ENCODE measurements at regions not wholly inside any gene's neighbourhood (a gene's known extent, or its start where the extent isn't known, plus 50 kb on each side); places are given as distances from the start of the nearest gene placed in this dataset.

- Histone ChIP-seq H2AFZ (ENCODE audit: low read depth, low read length) (no peak overlapping the region), H3K4me1 (replicated peaks in 1 of 2; ENCODE audit: control insufficient read depth in 2 of 2, insufficient read depth in 2 of 2, low read length in 2 of 2) (peaks cover 0 to 5% of the 10 kb centered on the region in 2 experiments; a peak in 1 of 5 replicates), H3K79me2 (ENCODE audit: control insufficient read depth, insufficient read depth, low read length) (no peaks in the 10 kb centered on the region), H3K4me3 (no peak overlapping the region), H3K9me3 (replicated peaks; ENCODE audit: control insufficient read depth, insufficient read depth, low read depth, low read length) (no peaks in the 10 kb centered on the region), H3K9me1 (ENCODE audit: control insufficient read depth, insufficient read depth, low read length) (peaks cover 4% of the 10 kb centered on the region), H3K27ac (ENCODE audit: extremely low read depth, low read depth, low read length) (no peak overlapping the region), H3K4me2 (ENCODE audit: insufficient read depth, low read length) (no peak overlapping the region), H4K20me1 (replicated peaks; ENCODE audit: control insufficient read depth, insufficient read depth, low read length) (peaks cover 16% of the 10 kb centered on the region), H3K9ac (ENCODE audit: insufficient read depth in 1 of 2, low read depth in 2 of 2, low read length in 2 of 2) (peak overlapping the region in 1 of 2 experiments; percentile 39; a peak in 1 of 4 replicates), H3K27me3 (ENCODE audit: control insufficient read depth in 2 of 2, insufficient read depth in 2 of 2, low read length in 2 of 2) (peaks cover 42 to 76% of the 10 kb centered on the region in 2 experiments; a peak in 4 of 5 replicates), H3K36me3 (ENCODE audit: control insufficient read depth, insufficient read depth, low read length) (no peaks in the 10 kb centered on the region)
- BruUV-seq (replicated peaks) = no TSS peak
- DNase-seq (ENCODE audit: extremely low read depth in 1 of 4, low spot score in 3 of 4) (no peak), ATAC-seq (peak; percentile 19; the same call in 1 of the 3 replicates), FAIRE-seq (peak; percentile 6)
- in situ Hi-C loops (cut with MboI) (no loop called here), intact Hi-C loops (cut with micrococcal nuclease) (loop anchor here (5.0 to 10.0 kb wide), 2 partner anchors 81 to 421 kb away; no protein-coding TSS in a partner anchor)
- POLR2A ChIA-PET = interaction anchor here (1.0 kb wide), 1 partner anchor 25 kb away, joined by 3 read pairs; no protein-coding TSS in a partner anchor
- 11% methylated on average over 17 of the region's 17 CpGs for WGBS (ENCODE audit: insufficient coverage, low coverage, missing lambda C conversion rate)
- CTCF ChIA-PET (ENCODE audit: low intra/inter-chr PET ratio) = no interaction called here
- TF ChIP-seq CEBPG (CRISPR knock-in tag; IDR thresholded peaks at IDR 0.05) = no peak
- peak; percentile 33 to 69; a peak in 3 of 4 replicates for TF ChIP-seq CEBPG (tag; conservative IDR thresholded peaks at IDR 0.05 in 1 of 2, IDR thresholded peaks at IDR 0.05 in 1 of 2)
- peak; percentile 79 for TF ChIP-seq CEBPB (tag; IDR thresholded peaks at IDR 0.05)
- TF ChIP-seq CHCHD3 (CRISPR knock-in tag; IDR thresholded peaks at IDR 0.05) = no peak
- TF ChIP-seq ESRRA (IDR thresholded peaks at IDR 0.05; ENCODE audit: borderline replicate concordance, low read depth) = peak; percentile 91
- no peak for TF ChIP-seq ZKSCAN3 (CRISPR knock-in tag; IDR thresholded peaks at IDR 0.05)
- no peak for TF ChIP-seq ETS1 (conservative IDR thresholded peaks at IDR 0.05; ENCODE audit: control insufficient read depth, low read depth, low read length)
- TF ChIP-seq CTCF (IDR thresholded peaks at IDR 0.05 in 2 of 3, conservative IDR thresholded peaks at IDR 0.05 in 1 of 3; ENCODE audit: insufficient read depth in 2 of 3, low read depth in 1 of 3, low read length in 3 of 3) = peak in 1 of 3 experiments; percentile 1; a peak in 1 of 6 replicates
- no peak for TF ChIP-seq ATF6 (CRISPR knock-in tag; IDR thresholded peaks at IDR 0.05)
Observed at GRCh38 chr3:13223574-13224237, 150.5 kb upstream of the IQSEC1 start.

Measured in K562 (cell line).